CD4-positive, CD25-positive, alpha-beta regulatory T cell (primary cell): ENCODE measurements at regions not wholly inside any gene's neighbourhood (a gene's known extent, or its start where the extent isn't known, plus 50 kb on each side); places are given as distances from the start of the nearest gene placed in this dataset.

ENCODE experiments used
- ATAC-seq, 2 donors: fragments of 150-1000 bp; cut with Tn5 transposase; one replicate each; pipeline ENCODE4 v1.10.0; 2021; ENCODE audit warnings: low read depth in 2 of 2, moderate number of reproducible peaks in 2 of 2, moderate library complexity in 1 of 2
- DNase-seq, 3 donors: peaks; one replicate each; pipeline versions ENCODE4 v3.0.0 to v3.0.0-alpha.2; 2012 to 2022; ENCODE audit warnings: mixed read lengths in 1 of 3
- H3K27ac ChIP-seq: one replicate; pipeline ENCODE4 v1.7.0; 2013; ENCODE audit warnings: mild to moderate bottlenecking, low read length; ENCODE audit not compliant: insufficient read depth, poor library complexity, severe bottlenecking
- H3K27me3 ChIP-seq: one replicate; pipeline ENCODE4 v1.7.0; 2013; ENCODE audit warnings: low read length; ENCODE audit not compliant: control insufficient read depth, insufficient read depth
- H3K36me3 ChIP-seq: one replicate; pipeline ENCODE4 v1.7.0; 2013; ENCODE audit warnings: mild to moderate bottlenecking, low read length, moderate library complexity; ENCODE audit not compliant: control insufficient read depth, insufficient read depth
- H3K4me1 ChIP-seq: 2 replicates; pipeline ENCODE4 v1.7.0; 2013; ENCODE audit warnings: mild to moderate bottlenecking, low read length; ENCODE audit not compliant: insufficient read depth, control insufficient read depth, poor library complexity, severe bottlenecking
- H3K4me3 ChIP-seq: one replicate; pipeline ENCODE4 v1.7.0; 2013; ENCODE audit warnings: low read depth, mild to moderate bottlenecking, low read length, moderate library complexity
- H3K9me3 ChIP-seq, 2 experiments: 1 replicate in 1 of 2; 2 replicates in 1 of 2; pipeline ENCODE4 v1.7.0; 2013; ENCODE audit warnings: low read length in 2 of 2, mild to moderate bottlenecking in 1 of 2, moderate library complexity in 1 of 2; ENCODE audit not compliant: control insufficient read depth in 2 of 2
- H3K27ac Mint-ChIP-seq, 3 donors: one replicate each; pipeline ENCODE4 v1.8.0; 2020 to 2022; ENCODE audit warnings: mild to moderate bottlenecking in 3 of 3, mixed read lengths in 3 of 3, moderate library complexity in 2 of 3
- H3K27me3 Mint-ChIP-seq: one replicate; pipeline ENCODE4 v1.8.0; 2022; ENCODE audit warnings: mild to moderate bottlenecking, mixed read lengths
- H3K36me3 Mint-ChIP-seq: one replicate; pipeline ENCODE4 v1.8.0; 2020; ENCODE audit warnings: mixed read lengths
- H3K4me1 Mint-ChIP-seq, 4 donors: one replicate each; pipeline ENCODE4 v1.8.0; 2020 to 2022; ENCODE audit warnings: mixed read lengths in 4 of 4, mild to moderate bottlenecking in 1 of 4
- H3K4me3 Mint-ChIP-seq, 4 donors: one replicate each; pipeline ENCODE4 v1.8.0; 2020 to 2022; ENCODE audit warnings: mild to moderate bottlenecking in 4 of 4, mixed read lengths in 4 of 4, moderate library complexity in 3 of 4
- H3K9me3 Mint-ChIP-seq, 7 donors: one replicate each; pipeline ENCODE4 v1.8.0; 2020 to 2022; ENCODE audit warnings: mixed read lengths in 7 of 7, mild to moderate bottlenecking in 3 of 7, moderate library complexity in 2 of 7

DNA sequence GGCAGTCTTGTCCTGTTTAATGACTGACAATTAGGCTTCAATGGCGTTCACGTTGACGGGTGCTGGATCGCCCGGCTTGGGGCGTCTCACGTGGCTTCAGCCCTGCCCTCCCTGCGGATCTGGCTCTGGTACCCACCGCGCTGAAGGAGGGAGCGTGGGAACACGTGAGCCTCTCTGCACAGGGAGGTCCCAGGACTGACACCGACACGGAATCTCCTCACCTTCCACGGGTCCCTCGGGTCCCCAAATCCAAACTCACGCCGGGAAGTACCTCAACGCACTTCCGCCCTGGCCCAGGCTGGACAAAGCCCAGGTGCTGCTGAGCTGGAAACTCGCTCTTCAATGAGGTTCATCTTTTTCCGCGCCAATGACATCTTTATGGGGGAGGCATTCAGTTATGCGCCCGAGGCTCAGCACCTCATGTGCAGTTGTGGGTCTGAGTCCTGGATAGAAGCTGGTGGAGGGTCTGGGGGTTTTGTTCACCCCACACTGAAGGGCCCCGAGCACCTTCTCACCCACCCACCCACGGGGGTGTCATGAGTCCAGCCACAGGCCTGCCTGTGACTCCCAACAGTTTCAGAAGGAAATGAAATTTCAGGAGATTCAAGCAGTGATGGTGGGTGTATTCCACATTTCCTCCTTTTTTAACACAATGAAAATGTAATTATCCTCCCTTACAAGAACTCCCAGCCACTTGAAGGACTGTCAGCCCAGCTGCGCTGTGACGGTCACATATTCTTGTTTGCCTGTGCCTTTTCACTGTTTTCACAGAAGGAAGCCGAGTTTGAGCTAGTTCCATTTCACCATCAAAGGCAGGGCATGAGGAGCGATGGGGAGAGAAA is 251.7 kb upstream of the SFSWAP start:
- no peaks in the 10 kb centered on the region for H3K36me3 Mint-ChIP-seq
- Histone ChIP-seq H3K27me3 (no peaks in the 10 kb centered on the region), H3K4me3 (no peak overlapping the region), H3K27ac (no peak overlapping the region), H3K4me1 (no peaks in the 10 kb centered on the region), H3K36me3 (no peaks in the 10 kb centered on the region), H3K9me3 (no peaks in the 10 kb centered on the region)
- no peaks in the 10 kb centered on the region for H3K4me1 Mint-ChIP-seq
- no peak overlapping the region for H3K4me3 Mint-ChIP-seq
- H3K9me3 Mint-ChIP-seq, result peaks cover 0 to 1% (median 0%) of the 10 kb centered on the region in 7 donors
- no peak overlapping the region for H3K27ac Mint-ChIP-seq
- ATAC-seq, result no peak
- DNase-seq, result no peak
- peaks cover 9% of the 10 kb centered on the region for H3K27me3 Mint-ChIP-seq

DNA sequence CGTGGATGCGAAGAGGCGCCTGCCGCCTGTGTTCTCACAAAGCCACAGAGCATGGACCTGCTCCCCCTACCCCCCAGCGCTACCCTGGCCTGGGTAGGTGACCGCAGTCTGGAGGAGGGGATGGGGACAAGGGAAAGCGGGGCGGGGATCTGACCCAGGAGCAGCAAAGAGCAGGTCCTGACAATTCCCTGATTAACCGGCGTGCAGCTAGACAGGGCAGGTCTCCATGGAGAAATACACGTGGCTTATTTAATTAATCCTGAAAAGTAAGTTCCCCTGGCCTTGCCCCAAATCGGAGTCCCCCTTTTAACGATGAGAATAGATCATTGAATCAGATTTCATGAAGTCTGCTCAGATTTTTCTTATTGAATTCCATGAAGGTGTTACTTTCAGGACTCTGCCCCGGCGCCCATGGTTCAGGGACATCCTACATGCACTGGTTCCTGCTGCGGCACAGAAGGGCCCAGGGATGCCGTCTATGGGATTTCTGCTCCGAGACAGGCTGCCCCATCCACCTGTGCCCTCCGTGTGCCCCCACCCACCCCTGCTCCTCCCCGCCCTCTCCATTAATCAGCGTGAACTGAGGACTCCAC is 251.0 kb upstream of the SFSWAP start:
- H3K4me3 ChIP-seq, result no peak overlapping the region
- no peak overlapping the region for H3K27ac ChIP-seq
- no peaks in the 10 kb centered on the region for H3K4me1 ChIP-seq
- H3K27me3 ChIP-seq, result no peaks in the 10 kb centered on the region
- H3K9me3 ChIP-seq, result no peaks in the 10 kb centered on the region
- Mint-ChIP-seq H3K4me1 (no peaks in the 10 kb centered on the region), H3K27me3 (peaks cover 4% of the 10 kb centered on the region), H3K9me3 (peaks cover 0 to 1% (median 0%) of the 10 kb centered on the region in 7 donors), H3K27ac (no peak overlapping the region), H3K4me3 (no peak overlapping the region), H3K36me3 (no peaks in the 10 kb centered on the region)
- H3K36me3 ChIP-seq, result no peaks in the 10 kb centered on the region
- ATAC-seq (no peak), DNase-seq (no peak)

DNA sequence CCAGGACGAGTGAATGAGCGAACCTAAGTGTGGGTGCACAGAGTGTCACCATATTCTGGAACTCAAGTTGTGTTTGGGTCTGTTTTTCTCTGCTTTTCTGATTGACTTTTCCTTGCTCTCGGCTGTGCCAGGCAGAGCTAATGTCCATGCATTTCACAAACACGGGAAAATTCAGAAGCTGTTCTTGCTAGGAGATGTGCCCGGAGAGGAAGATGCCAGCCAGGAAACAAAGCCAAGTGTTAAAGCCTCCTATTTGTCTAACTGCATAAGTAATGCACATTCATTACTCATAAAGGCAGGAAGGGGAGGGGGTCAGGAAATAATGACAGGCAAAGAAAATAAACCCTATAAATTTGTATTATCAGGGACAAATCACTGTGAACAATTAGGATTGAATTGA is 250.4 kb upstream of the SFSWAP start:
- ATAC-seq, result no peak
- H3K27ac Mint-ChIP-seq, result no peak overlapping the region
- no peaks in the 10 kb centered on the region for H3K36me3 Mint-ChIP-seq
- no peaks in the 10 kb centered on the region for H3K9me3 ChIP-seq
- no peak overlapping the region for H3K4me3 Mint-ChIP-seq
- no peaks in the 10 kb centered on the region for H3K36me3 ChIP-seq
- no peak overlapping the region for H3K4me3 ChIP-seq
- DNase-seq, result no peak
- H3K27ac ChIP-seq, result no peak overlapping the region
- H3K27me3 ChIP-seq, result no peaks in the 10 kb centered on the region
- H3K27me3 Mint-ChIP-seq, result no peaks in the 10 kb centered on the region
- H3K4me1 Mint-ChIP-seq, result no peaks in the 10 kb centered on the region
- no peaks in the 10 kb centered on the region for H3K4me1 ChIP-seq
- H3K9me3 Mint-ChIP-seq, result peaks cover 0 to 1% (median 0%) of the 10 kb centered on the region in 7 donors

DNA sequence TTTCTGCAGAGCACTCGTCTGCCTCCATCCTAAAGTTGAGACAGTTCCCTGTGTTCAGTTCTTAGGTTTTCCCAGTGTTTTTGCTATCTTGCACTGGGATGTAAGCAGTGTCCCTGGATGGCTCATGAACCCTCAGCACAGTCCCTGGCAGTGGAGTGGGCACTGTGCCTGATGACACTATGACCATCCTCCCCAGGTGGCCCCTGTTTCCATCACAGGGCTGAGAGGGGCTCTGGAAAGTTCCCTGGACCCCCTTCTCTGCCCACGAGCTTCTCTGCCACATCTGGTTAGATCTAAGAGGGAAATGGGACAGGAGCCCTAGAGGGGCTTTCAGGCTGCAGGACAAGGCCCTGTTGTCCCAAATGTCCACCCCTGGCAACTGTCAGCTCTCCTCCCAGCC is 249.8 kb upstream of the SFSWAP start:
- no peak overlapping the region for H3K27ac ChIP-seq

DNA sequence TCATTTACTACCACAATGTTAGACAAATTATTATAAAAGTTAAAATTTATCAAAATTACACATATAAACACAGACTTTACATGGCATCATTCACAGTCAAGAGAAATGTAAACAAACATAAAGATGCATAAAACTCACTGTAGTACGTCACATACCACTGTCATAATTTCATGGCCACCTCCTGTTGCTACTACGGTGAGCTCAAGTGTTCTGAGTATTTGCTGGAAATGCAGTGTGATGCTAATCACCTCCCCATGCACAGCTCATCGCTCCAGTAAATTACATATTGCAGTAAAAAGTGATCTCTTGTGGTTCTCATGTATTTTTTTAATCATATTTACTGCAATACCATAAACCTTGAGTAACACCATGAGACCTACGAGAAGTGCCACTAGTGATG is 247.7 kb upstream of the SFSWAP start:
- Mint-ChIP-seq H3K9me3 (peaks cover 0 to 1% (median 0%) of the 10 kb centered on the region in 7 donors), H3K4me1 (no peaks in the 10 kb centered on the region), H3K4me3 (no peak overlapping the region)

More for the DNA sequence above, 249.8 kb upstream of the SFSWAP start:
- DNase-seq, result no peak
- Histone ChIP-seq H3K36me3 (no peaks in the 10 kb centered on the region), H3K27me3 (no peaks in the 10 kb centered on the region), H3K9me3 (no peaks in the 10 kb centered on the region), H3K4me3 (no peak overlapping the region), H3K4me1 (no peaks in the 10 kb centered on the region)
- no peak for ATAC-seq
- Mint-ChIP-seq H3K4me3 (no peak overlapping the region), H3K27me3 (no peaks in the 10 kb centered on the region), H3K4me1 (no peaks in the 10 kb centered on the region), H3K36me3 (no peaks in the 10 kb centered on the region), H3K27ac (no peak overlapping the region), H3K9me3 (peaks cover 0 to 1% (median 0%) of the 10 kb centered on the region in 7 donors)

GRCh38 chr12:131464081-131464480 is 246.8 kb upstream of the SFSWAP start:
- DNase-seq (no peak), ATAC-seq (no peak)
- Histone ChIP-seq H3K4me3 (no peak overlapping the region), H3K4me1 (no peaks in the 10 kb centered on the region), H3K36me3 (no peaks in the 10 kb centered on the region), H3K9me3 (no peaks in the 10 kb centered on the region), H3K27me3 (no peaks in the 10 kb centered on the region), H3K27ac (no peak overlapping the region)
- H3K27me3 Mint-ChIP-seq, result no peaks in the 10 kb centered on the region
- H3K4me1 Mint-ChIP-seq, result no peaks in the 10 kb centered on the region
- no peaks in the 10 kb centered on the region for H3K36me3 Mint-ChIP-seq
- no peak overlapping the region for H3K27ac Mint-ChIP-seq
- no peak overlapping the region for H3K4me3 Mint-ChIP-seq
- no peaks in the 10 kb centered on the region for H3K9me3 Mint-ChIP-seq

More for the DNA sequence above, 247.7 kb upstream of the SFSWAP start:
- Histone ChIP-seq H3K4me3 (no peak overlapping the region), H3K36me3 (no peaks in the 10 kb centered on the region), H3K27ac (no peak overlapping the region), H3K4me1 (no peaks in the 10 kb centered on the region), H3K27me3 (no peaks in the 10 kb centered on the region), H3K9me3 (no peaks in the 10 kb centered on the region)
- H3K36me3 Mint-ChIP-seq, result no peaks in the 10 kb centered on the region
- ATAC-seq (no peak), DNase-seq (no peak)
- H3K27ac Mint-ChIP-seq, result no peak overlapping the region
- H3K27me3 Mint-ChIP-seq, result no peaks in the 10 kb centered on the region

DNA sequence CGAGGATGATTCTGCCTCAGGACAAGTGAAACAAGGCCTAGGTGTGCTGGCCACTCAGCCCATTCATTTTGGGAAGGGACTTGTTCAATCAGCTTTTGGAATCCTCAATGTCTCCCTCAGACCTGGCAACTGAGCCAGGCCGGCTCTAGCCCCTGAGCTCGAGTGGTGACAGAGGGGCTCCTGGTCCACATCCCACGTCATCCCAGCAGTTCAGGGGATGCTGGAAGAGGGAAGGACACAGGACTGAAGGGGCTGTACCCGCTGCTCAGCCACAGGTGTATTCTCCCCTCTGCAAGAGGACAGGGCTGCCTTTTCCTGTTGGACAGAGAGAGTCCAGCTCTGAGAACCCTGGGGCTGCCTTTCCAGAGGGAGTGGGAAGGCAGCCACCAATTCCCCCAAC is 244.6 kb upstream of the SFSWAP start:
- Mint-ChIP-seq H3K4me3 (no peak overlapping the region), H3K9me3 (no peaks in the 10 kb centered on the region), H3K4me1 (no peaks in the 10 kb centered on the region), H3K27me3 (no peaks in the 10 kb centered on the region), H3K27ac (no peak overlapping the region), H3K36me3 (no peaks in the 10 kb centered on the region)
- no peaks in the 10 kb centered on the region for H3K9me3 ChIP-seq
- no peak overlapping the region for H3K27ac ChIP-seq
- no peaks in the 10 kb centered on the region for H3K27me3 ChIP-seq
- no peaks in the 10 kb centered on the region for H3K4me1 ChIP-seq
- ATAC-seq (no peak), DNase-seq (no peak)
- H3K4me3 ChIP-seq, result no peak overlapping the region
- H3K36me3 ChIP-seq, result no peaks in the 10 kb centered on the region

- no peak overlapping the region for H3K27ac ChIP-seq
- Mint-ChIP-seq H3K9me3 (no peaks in the 10 kb centered on the region), H3K4me1 (no peaks in the 10 kb centered on the region), H3K36me3 (no peaks in the 10 kb centered on the region), H3K4me3 (no peak overlapping the region), H3K27ac (no peak overlapping the region), H3K27me3 (no peaks in the 10 kb centered on the region)
- H3K4me3 ChIP-seq, result no peak overlapping the region
- no peaks in the 10 kb centered on the region for H3K9me3 ChIP-seq
- no peak for DNase-seq
- no peaks in the 10 kb centered on the region for H3K27me3 ChIP-seq
- H3K4me1 ChIP-seq, result no peaks in the 10 kb centered on the region
- no peaks in the 10 kb centered on the region for H3K36me3 ChIP-seq
- no peak for ATAC-seq
Observed at GRCh38 chr12:131466932-131467331, 244.0 kb upstream of the SFSWAP start.
